Activated CD8-positive, alpha-beta memory T cell treated with anti-CD3 and anti-CD28 coated beads for 4 hours (primary cell): ENCODE measurements at regions not wholly inside any gene's neighbourhood (a gene's known extent, or its start where the extent isn't known, plus 50 kb on each side); places are given as distances from the start of the nearest gene placed in this dataset.
"Not testable (repeated sequence)": the region's sequence is repeated elsewhere in the genome, so short reads cannot be mapped to it uniquely, and the experiment has no call there.

Experiments
- DNase-seq, 2 donors: peaks; one replicate each; pipeline ENCODE4 v3.0.0-alpha.2; 2020; ENCODE audit warnings: low read depth in 2 of 2

DNA sequence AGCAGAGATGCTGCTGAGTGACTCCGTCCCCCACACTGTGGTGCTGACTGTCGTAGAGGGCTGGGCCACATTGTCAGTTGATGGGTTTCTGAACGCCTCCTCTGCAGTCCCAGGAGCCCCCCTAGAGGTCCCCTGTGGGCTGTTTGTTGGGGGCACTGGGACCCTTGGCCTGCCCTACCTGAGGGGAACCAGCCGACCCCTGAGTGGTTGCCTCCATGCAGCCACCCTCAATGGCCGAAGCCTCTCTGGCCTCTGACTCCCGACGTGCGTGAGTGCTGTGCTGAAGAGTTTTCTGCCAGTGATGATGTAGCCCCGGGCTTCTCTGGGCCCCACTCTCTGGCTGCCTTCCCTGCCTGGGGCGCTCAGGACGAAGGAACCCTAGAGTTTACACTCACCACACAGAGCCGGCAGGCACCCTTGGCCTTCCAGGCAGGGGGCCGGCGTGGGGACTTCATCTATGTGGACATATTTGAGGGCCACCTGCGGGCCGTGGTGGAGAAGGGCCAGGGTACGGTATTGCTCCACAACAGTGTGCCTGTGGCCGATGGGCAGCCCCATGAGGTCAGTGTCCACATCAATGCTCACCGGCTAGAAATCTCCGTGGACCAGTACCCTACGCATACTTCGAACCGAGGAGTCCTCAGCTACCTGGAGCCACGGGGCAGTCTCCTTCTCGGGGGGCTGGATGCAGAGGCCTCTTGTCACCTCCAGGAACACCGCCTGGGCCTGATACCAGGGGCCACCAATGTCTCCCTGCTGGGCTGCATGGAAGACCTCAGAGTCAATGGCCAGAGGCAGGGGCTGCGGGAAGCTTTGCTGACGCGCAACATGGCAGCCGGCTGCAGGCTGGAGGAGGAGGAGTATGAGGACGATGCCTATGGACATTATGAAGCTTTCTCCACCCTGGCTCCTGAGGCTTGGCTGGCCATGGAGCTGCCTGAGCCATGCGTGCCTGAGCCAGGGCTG lies 181.1 kb downstream of the TBC1D2B start:
- DNase-seq: not testable (repeated sequence)

DNA sequence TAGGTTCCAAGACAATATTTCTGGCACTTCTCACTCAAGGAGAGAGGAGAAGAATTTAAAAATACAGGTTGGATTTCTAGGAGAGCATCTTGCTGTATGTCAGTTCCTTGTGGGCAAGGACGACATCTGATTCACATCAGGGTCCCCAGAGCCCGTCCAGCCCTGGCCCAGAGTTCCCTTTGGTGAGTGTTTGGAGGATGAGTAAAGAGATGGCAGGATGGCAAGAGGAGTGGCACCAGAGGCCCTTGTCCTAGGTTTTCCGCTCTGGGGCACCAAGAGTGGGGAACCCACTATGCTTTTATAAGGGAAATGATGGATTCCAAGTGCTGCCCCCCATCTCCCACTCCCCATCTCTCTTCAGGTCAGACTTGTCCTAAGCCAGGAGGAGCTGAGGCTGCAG lies 181.8 kb downstream of the TBC1D2B start:
- no peak for DNase-seq

DNA sequence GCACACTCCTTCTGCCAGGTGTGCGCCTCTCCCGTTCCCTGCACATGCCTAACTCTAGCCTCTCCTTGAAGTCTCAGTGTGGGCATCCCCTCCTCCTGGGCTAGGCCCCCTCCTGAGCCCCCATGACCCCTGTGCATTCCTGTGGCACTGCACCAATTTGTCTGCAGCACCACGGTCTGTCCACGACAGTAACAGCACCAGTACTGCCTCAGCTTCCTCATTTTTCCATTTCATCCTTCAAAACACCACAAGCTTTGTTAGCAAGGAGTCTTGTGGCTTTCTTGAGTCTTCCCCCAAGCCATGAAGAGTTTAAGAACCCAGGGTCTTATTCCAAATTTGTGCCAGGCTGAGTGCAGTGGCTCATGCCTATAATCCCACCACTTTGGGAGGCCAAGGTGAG lies 182.4 kb downstream of the TBC1D2B start:
- DNase-seq: not testable (repeated sequence)

DNA sequence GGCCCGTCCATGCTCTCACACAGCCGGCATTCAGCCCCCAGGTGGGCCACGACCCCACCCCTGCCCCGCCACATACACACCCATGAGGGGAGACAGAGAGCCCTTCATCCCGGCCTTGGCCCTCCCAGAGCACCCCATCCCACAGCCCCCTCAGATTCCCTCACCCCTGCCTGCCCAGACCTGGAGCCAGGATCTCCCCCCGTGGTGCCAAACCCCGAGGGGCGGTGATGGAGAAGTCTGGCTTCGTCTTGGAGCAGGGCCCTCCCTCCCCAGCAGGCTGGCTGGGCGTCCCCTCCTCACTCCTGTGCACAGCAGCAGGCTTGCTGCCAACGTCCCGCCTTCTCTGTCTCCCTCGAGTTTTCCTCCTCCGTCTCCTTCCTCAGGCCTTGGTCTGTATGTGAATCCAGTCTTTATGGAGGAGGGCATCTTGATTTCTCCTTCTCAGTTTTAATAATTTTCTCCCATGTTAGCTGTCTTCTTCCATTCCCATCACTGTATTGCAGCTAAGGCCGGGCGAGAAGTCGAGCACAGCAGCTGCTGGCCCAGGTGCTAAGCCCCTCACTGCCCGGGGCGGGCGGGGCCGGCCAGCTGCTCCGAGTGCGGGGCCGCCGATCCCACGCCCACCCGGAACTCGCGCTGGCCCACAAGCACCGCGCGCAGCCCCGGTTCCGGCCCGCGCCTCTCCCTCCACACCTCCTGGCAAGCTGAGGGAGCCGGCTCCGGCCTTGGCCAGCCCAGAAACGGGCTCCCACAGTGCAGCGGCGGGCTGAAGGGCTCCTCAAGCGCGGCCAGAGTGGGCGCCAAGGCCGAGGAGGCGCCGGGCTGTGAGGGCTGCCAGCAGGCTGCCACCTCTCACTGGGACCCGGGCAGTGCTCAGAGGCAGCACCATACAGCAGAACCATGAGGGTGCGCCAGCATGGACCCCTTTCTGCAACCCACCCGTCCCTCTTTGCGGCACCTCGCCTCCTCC lies 183.6 kb downstream of the TBC1D2B start:
- DNase-seq: not testable (repeated sequence)

DNA sequence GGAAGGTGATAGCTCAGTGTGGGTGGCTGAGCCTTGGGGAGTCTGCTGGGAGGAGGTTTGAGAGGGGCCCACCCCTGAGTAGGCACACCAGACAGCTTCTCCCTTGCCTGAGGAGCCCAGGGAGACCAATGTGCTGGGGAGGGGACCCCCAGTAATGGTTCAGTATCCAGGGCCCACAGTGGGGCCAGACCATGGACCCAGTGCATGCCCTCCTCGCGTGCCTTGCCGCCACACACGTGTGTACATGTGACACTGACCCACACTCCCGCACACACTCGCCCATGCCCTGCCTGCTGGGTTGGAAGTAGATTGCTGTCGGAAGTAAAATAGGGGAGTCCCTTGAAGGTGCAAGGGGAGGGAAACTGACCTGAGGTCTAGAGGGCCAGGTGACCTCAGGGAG lies 184.3 kb downstream of the TBC1D2B start:
- not testable (repeated sequence) for DNase-seq

DNA sequence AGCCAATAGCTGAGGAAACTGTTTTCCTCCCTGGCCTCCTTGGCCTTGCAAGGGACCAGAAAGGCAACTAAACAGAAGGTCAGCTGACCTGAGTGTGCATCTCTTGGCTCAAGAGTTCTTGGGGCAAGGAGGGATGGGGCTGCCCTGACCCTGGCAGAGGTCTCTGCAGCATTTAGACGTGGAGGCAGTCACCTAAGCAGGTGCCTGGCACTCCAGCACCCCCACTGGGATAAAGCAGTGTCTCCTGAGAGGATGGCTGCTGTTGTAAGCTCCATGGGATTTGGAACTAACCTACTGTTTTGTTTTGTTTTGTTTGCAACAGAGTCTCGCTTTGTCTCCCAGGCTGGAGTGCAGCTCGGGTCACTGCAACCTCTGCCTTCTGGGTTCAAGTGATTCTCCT lies 185.2 kb downstream of the TBC1D2B start:
- DNase-seq: no peak

GRCh38 chr15:77891862-77892261 lies 185.6 kb downstream of the TBC1D2B start:
- not testable (repeated sequence) for DNase-seq

DNA sequence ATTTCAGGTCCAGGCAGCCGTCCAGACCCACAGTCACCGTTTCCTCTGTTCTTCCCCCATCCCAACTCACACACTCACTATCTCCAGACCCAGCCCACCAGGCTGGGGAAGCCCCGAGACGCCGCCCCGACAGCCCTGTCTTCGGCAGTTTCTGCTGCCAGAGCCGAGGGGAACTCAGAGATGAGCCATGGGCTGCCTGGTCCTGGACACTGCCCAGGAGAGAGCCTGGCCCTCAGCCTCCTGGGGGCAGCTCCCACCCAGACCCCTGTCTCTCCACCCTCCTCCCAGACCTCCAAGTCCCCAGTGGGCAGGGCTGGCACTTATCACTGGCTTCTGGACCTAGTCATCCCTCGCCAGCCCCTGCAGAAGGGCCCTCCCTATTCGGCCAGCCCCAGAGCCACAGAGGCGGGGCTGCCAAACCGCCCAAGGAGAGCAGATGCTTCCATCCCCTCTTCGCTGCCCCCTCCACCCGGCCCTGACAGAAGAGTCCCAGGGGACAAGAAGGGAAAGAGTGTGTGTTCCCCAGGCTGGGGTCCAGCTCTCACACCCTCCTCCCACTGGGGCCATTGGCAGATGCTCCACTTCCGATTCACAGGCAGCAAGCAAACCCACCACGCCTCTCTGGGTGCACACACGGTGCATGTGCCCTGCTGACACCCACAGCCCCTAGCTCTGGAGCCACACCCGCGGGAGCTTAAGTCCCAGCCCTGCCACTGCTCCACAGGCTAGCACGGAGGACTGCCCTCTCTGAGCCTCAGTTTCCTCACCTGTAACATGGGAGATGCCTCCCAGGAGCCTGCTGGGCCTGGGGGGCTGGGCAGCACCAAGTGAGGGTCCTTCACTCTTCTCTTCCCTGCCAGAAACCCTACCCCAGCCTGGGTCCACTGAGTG lies 186.4 kb downstream of the TBC1D2B start:
- DNase-seq: not testable (repeated sequence)

- DNase-seq: not testable (repeated sequence)
These were observed 187.4 kb downstream of the TBC1D2B start for GRCh38 chr15:77889828-77890725.

GRCh38 chr15:77889009-77889806 lies 188.3 kb downstream of the TBC1D2B start:
- DNase-seq: no peak

DNA sequence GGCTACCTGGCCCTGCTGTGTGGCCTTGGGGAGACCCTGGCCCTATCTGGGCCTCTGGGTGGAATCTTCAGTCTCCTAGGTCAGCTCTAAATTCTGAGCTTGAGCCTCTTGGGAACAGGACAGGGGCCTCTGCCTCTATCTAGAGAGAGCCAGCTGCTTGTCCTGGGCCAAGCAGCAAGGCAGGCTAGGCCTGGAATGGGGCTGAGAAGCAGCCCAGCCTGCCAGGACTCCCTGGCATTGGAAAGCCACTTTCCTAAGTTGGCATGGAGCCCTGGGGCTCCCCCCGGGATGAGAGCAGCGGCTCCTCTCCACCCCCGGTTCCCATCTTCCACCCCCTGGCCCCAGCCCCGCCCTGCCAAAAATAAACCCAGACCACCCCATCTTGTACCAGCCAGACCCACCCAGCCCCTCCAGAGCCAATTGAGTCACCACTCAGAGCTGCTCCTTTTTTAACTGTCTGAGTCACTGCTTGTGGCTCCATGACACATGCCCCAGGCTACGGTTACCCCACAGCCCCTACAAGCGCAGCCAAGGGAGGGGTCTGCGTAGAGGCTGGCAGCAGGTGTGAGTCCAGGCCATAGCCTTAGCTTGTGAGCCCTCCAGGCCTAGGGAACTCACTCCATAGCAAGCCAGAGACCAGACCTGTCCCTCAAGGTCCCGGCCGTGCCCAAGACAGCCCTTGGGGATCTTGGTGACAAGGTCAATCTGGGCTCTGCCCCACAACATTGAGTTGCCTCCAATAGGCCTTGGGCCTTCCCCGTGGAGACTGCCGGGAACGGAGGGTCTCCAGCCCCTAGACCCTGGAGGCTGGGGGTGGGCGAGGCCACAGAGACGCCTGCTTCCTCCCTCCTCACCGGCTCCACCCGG lies 189.7 kb downstream of the TBC1D2B start:
- not testable (repeated sequence) for DNase-seq

- no peak for DNase-seq
These were observed 190.6 kb downstream of the TBC1D2B start for GRCh38 chr15:77886805-77887448.

- DNase-seq: not testable (repeated sequence)
These were observed 191.5 kb downstream of the TBC1D2B start for GRCh38 chr15:77885877-77886500.

GRCh38 chr15:77883012-77883411 lies 194.5 kb downstream of the TBC1D2B start:
- not testable (repeated sequence) for DNase-seq

GRCh38 chr15:77881950-77882349 lies 195.6 kb downstream of the TBC1D2B start:
- DNase-seq: no peak

DNA sequence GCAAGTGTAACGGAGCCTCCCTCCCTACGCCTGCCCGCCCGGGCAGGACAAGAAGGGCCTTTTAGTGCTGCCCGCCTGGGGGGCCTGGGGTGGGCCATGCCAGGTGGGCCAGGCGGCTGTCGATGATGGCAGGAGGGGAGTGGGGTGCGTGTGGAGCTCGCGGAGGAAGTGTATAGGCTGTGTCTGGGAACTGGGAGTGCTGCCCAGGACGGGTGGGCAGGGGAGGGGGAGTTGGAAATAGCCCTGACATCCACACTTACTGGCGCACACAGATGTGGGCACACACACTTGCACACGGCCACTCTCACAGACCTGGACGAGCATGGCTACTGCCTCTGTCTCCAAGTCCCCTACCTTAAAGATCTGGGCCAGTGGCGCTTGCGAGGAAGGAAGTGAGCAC lies 196.0 kb downstream of the TBC1D2B start:
- not testable (repeated sequence) for DNase-seq

DNA sequence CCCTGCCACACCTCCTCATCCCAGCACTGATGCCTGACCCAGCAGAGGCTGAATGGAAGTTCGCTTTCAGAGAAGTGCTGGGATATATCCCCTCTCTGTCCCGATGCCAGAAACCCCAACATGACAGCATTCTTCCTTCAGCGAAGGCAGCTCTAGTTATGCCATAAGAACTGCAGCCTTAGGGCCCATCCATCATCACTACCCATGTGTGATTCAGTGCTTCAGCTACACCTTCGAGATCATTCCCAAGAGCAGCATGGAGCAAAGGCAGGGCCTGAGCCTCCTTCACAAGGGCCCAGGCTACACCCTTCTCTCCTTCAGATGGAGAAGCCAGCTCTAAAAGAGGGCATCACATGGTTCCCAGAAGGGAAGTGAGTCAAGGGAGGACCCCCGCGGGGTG lies 198.0 kb downstream of the TBC1D2B start:
- not testable (repeated sequence) for DNase-seq
